Endothelial cell of umbilical vein (primary cell): ENCODE measurements at regions not wholly inside any gene's neighbourhood (a gene's known extent, or its start where the extent isn't known, plus 50 kb on each side); places are given as distances from the start of the nearest gene placed in this dataset.

Experiments used
- BruUV-seq: library from RNA; stranded (reverse); fragments of 400-500 nt; replicated peaks from 2 replicates; lab custom pipeline; 2021; lab: Mats Ljungman, UMichigan
- CTCF ChIA-PET: fragments of 300-600, 350-600 bp; sonication (Branson Sonifier 250); formaldehyde crosslinking; loops from one replicate; lab custom pipeline; 2021; ENCODE audit warnings: antibody characterized with exemption, inconsistent platforms; lab: Charles Lee
- POLR2A ChIA-PET: fragments of 300-600, 350-600 bp; sonication (Branson Sonifier 250); formaldehyde crosslinking; loops from one replicate; lab custom pipeline; 2021; ENCODE audit warnings: antibody characterized with exemption, inconsistent platforms; lab: Charles Lee
- DNase-seq: peaks from one replicate; pipeline ENCODE4 v3.0.0-alpha.2; 2011; ENCODE audit warnings: low read depth, low spot score
- FAIRE-seq: peaks from 2 replicates; lab custom pipeline; 2011; peaks lifted over from hg19 to GRCh38; lab: Jason Lieb, UNC
- H2AFZ ChIP-seq: 2 replicates; pipeline ENCODE4 v1.6.0; 2012; ENCODE audit warnings: low read depth, low read length, control low read depth, inconsistent platforms
- H3K27ac ChIP-seq: 2 replicates; pipeline ENCODE4 v1.5.1; 2011; ENCODE audit warnings: low read depth, mild to moderate bottlenecking, control low read depth, low read length, moderate library complexity; ENCODE audit not compliant: insufficient read depth
- H3K27me3 ChIP-seq, 2 experiments: 2 replicates each; pipeline versions ENCODE4 v1.6.0 to v1.6.1; 2011; ENCODE audit warnings: low read length in 2 of 2, mixed read lengths in 1 of 2; ENCODE audit not compliant: control insufficient read depth in 2 of 2, insufficient read depth in 2 of 2
- H3K36me3 ChIP-seq, 2 experiments: 2 replicates in 1 of 2; 3 replicates in 1 of 2; pipeline ENCODE4 v1.5.1; 2011; ENCODE audit warnings: low read length in 2 of 2, mild to moderate bottlenecking in 1 of 2, moderate library complexity in 1 of 2; ENCODE audit not compliant: control insufficient read depth in 2 of 2, insufficient read depth in 2 of 2; ENCODE audit errors: extremely low read depth in 1 of 2
- H3K4me1 ChIP-seq: 3 replicates; pipeline ENCODE4 v1.5.1; 2011; ENCODE audit warnings: mild to moderate bottlenecking, low read length; ENCODE audit not compliant: control insufficient read depth, insufficient read depth; ENCODE audit errors: extremely low read depth
- H3K4me2 ChIP-seq: 2 replicates; pipeline ENCODE4 v1.6.1; 2011; ENCODE audit warnings: low read length, control low read depth, mixed read lengths; ENCODE audit not compliant: insufficient read depth
- H3K4me3 ChIP-seq, 3 experiments: fragments of 200-600 bp in 1 of 3; sonication (generic), shearing (Covaris generic) in 1 of 3; replicated peaks in 1 of 3; 2 replicates each; pipeline ENCODE4 v1.5.1; 2011 to 2016; ENCODE audit warnings: control low read depth in 3 of 3, low read length in 3 of 3, mild to moderate bottlenecking in 2 of 3, inconsistent platforms in 1 of 3, low read depth in 1 of 3, moderate library complexity in 1 of 3; ENCODE audit not compliant: insufficient read depth in 1 of 3
- H3K79me2 ChIP-seq: 2 replicates; pipeline ENCODE4 v1.6.0; 2012; ENCODE audit warnings: low read length, inconsistent platforms; ENCODE audit not compliant: control insufficient read depth, insufficient read depth
- H3K9ac ChIP-seq: replicated peaks from 2 replicates; pipeline ENCODE3; 2011; ENCODE audit warnings: low read length, control low read depth; ENCODE audit not compliant: insufficient read depth; ENCODE audit errors: extremely low read depth
- H3K9me1 ChIP-seq: replicated peaks from 3 replicates; pipeline ENCODE4 v1.6.0; 2011; ENCODE audit warnings: mild to moderate bottlenecking, low read length; ENCODE audit not compliant: control insufficient read depth, insufficient read depth; ENCODE audit errors: extremely low read depth
- H3K9me3 ChIP-seq: replicated peaks from 2 replicates; pipeline ENCODE4 v1.5.1; 2012; ENCODE audit warnings: low read length, inconsistent platforms; ENCODE audit not compliant: control insufficient read depth, insufficient read depth
- H4K20me1 ChIP-seq: replicated peaks from 2 replicates; pipeline ENCODE3; 2011; ENCODE audit warnings: mild to moderate bottlenecking, low read length; ENCODE audit not compliant: control insufficient read depth, insufficient read depth; ENCODE audit errors: extremely low read depth
- CTCF ChIP-seq, 2 donors: IDR thresholded peaks; 1 replicate in 1 of 2; 2 replicates in 1 of 2; pipeline ENCODE4 v1.5.1; 2011; ENCODE audit warnings: low read length in 2 of 2, mild to moderate bottlenecking in 2 of 2, moderate library complexity in 2 of 2, control low read depth in 1 of 2, inconsistent platforms in 1 of 2, low read depth in 1 of 2; ENCODE audit not compliant: insufficient read depth in 1 of 2; ENCODE audit errors: extremely low read depth in 1 of 2
- EZH2 ChIP-seq: IDR thresholded peaks from 2 replicates; pipeline ENCODE4 v1.6.1; 2012; ENCODE audit warnings: borderline replicate concordance, low read depth, mild to moderate bottlenecking, moderate library complexity, low read length, inconsistent platforms; ENCODE audit not compliant: severe bottlenecking
- FOS ChIP-seq: IDR thresholded peaks from 2 replicates; pipeline ENCODE4 v1.6.1; 2011; ENCODE audit warnings: mild to moderate bottlenecking, low read length, moderate library complexity, borderline replicate concordance; ENCODE audit not compliant: insufficient read depth
- GATA2 ChIP-seq: IDR thresholded peaks from 2 replicates; pipeline ENCODE4 v1.7.0; 2011; ENCODE audit warnings: low read depth, mild to moderate bottlenecking, moderate library complexity, mixed read lengths, low read length; ENCODE audit not compliant: insufficient read length, insufficient read depth
- JUN ChIP-seq: IDR thresholded peaks from 2 replicates; pipeline ENCODE4 v1.6.1; 2011; ENCODE audit warnings: borderline replicate concordance, low read depth; ENCODE audit not compliant: insufficient read length, insufficient read depth
- MYC ChIP-seq: IDR thresholded peaks from one replicate; pipeline ENCODE4 v1.6.1; 2011; ENCODE audit warnings: mild to moderate bottlenecking, low read depth, low read length
- POLR2A ChIP-seq: IDR thresholded peaks from 2 replicates; pipeline ENCODE4 v1.6.1; 2012; ENCODE audit warnings: low read depth, mild to moderate bottlenecking, control low read depth, low read length
- POLR2AphosphoS5 ChIP-seq: IDR thresholded peaks from 2 replicates; pipeline ENCODE4 v1.6.1; 2012; ENCODE audit warnings: low read depth, mild to moderate bottlenecking, control low read depth, low read length, moderate library complexity; ENCODE audit not compliant: insufficient read depth
- dilution Hi-C: fragments of 300-500 bp; cut with MboI; formaldehyde crosslinking; loops from one replicate; pipeline ENCODE4 v1.15.0; 2019; ENCODE audit warnings: low sequenced_read_pairs; ENCODE audit not compliant: extremely low pct_ligation_motif_present
- intact Hi-C: fragments of 100-400 bp; cut with micrococcal nuclease; formaldehyde crosslinking; loops from one replicate; pipeline ENCODE4 v1.10.0; 2022
- TF ChIP-seq, protein P1 (sequence below): IDR thresholded peaks from 2 replicates; pipeline ENCODE4 v1.6.1; 2011; ENCODE audit not compliant: insufficient read depth, insufficient read length

DNA sequence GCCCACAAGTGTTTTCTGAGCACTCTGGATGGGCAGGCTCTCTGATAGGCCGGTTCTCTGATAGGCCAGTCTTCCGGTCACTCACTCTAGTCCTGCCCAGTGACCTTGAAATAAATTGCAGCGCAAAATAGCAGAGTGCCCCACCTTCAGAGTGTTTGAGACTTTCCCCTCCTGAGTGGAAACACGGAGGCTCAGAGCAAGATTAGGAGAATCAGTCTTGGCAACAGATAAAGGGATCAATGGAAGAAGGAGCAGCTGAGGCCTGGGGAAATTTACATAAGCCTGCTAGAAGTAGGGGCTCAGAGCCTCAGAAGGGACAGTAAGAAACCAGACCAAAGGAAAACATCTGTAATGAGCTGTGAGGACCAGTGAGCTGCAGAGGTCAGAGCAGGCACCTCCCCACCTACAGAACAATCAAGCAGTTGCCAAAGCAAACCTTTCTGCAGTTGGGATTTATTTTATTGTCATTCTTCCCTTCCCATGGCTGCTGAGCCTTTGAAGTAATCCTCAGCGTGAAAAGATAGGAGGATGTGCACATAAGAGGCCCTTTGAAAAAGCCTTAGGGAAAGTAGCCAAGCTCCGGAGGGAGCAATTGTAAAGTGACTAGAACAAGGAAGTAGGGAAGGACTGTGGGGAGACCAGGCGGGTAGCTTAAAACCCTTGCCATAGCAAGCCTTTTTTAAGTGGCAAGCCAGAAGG is 89.1 kb upstream of the TSPAN5 start:
- H2AFZ ChIP-seq, result peak overlapping the region; percentile 30
- FAIRE-seq, result no peak

DNA sequence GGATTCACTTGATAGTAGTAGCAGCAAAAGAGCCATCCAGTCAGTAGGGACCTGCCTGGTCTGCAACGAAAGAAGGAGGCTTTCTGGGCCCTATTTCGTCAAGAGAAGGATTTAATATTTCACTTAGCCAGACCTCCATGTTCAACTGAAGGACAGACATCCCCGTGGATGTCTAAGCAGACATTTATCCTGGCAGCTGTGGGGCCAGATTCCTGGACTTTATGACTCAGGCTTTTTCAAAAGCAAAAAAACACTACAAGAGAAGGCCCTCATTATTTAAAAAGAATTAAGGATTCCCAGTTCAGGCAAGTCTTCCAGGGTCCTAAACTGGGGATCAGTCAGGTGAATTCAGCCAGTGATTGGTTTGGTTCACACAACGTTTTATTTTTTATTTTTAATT is 88.5 kb upstream of the TSPAN5 start:
- POLR2A ChIA-PET, result no interaction called here
- dilution Hi-C loops, result no loop called here
- no peaks in the 10 kb centered on the region for H3K79me2 ChIP-seq
- TF ChIP-seq JUN (no peak), FOS (no peak), MYC (no peak), POLR2AphosphoS5 (no peak), CTCF (IDR thresholded peaks at IDR 0.05; ENCODE audit: extremely low read depth in 1 of 2, insufficient read depth in 1 of 2, low read depth in 1 of 2, low read length in 2 of 2) (no peak), GATA2 (no peak), EZH2 (no peak), POLR2A (no peak)
- TF ChIP-seq, protein P1, sequence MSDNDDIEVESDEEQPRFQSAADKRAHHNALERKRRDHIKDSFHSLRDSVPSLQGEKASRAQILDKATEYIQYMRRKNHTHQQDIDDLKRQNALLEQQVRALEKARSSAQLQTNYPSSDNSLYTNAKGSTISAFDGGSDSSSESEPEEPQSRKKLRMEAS, result no peak
- no peak overlapping the region for H3K4me3 ChIP-seq
- intact Hi-C loops, result loop anchor here (1.0 kb wide), 1 partner anchor 19 kb away; no protein-coding TSS in a partner anchor
- no peak overlapping the region for H3K4me2 ChIP-seq
- no peak for FAIRE-seq
- peak overlapping the region; percentile 46 for H3K27ac ChIP-seq
- H3K27me3 ChIP-seq, result no peaks in the 10 kb centered on the region
- peak overlapping the region; percentile 66 for H2AFZ ChIP-seq
- H3K9ac ChIP-seq, result no peak overlapping the region
- no TSS peak for BruUV-seq
- H3K9me1 ChIP-seq, result no peaks in the 10 kb centered on the region
- H4K20me1 ChIP-seq, result no peaks in the 10 kb centered on the region
- CTCF ChIA-PET, result no interaction called here
- peaks cover 17% of the 10 kb centered on the region for H3K4me1 ChIP-seq
- no peaks in the 10 kb centered on the region for H3K9me3 ChIP-seq
- no peak for DNase-seq
- no peaks in the 10 kb centered on the region for H3K36me3 ChIP-seq

More for the DNA sequence above, 89.1 kb upstream of the TSPAN5 start:
- TF ChIP-seq FOS (no peak), MYC (no peak), POLR2AphosphoS5 (no peak), JUN (no peak)
- Histone ChIP-seq H3K9ac (no peak overlapping the region), H3K79me2 (no peaks in the 10 kb centered on the region), H3K4me1 (peaks cover 17% of the 10 kb centered on the region), H3K4me2 (no peak overlapping the region), H3K36me3 (no peaks in the 10 kb centered on the region), H3K4me3 (no peak overlapping the region), H3K9me3 (no peaks in the 10 kb centered on the region), H3K27me3 (no peaks in the 10 kb centered on the region), H3K27ac (peak overlapping the region; percentile 46), H3K9me1 (no peaks in the 10 kb centered on the region), H4K20me1 (no peaks in the 10 kb centered on the region)
- dilution Hi-C loops, result no loop called here
- ChIA-PET POLR2A (interaction anchor here (0.6 kb wide), 1 partner anchor 60 kb away, joined by 4 read pairs; no protein-coding TSS in a partner anchor), CTCF (interaction anchor here (0.7 kb wide), 1 partner anchor 19 kb away, joined by 3 read pairs; no protein-coding TSS in a partner anchor)
- intact Hi-C loops, result no loop called here
- DNase-seq, result peak; percentile 34
- BruUV-seq, result no TSS peak
